ENCODE measurements at regions not wholly inside any gene's neighbourhood (a gene's known extent, or its start where the extent isn't known, plus 50 kb on each side); places are given as distances from the start of the nearest gene placed in this dataset.
"Not testable (repeated sequence)": the region's sequence is repeated elsewhere in the genome, so short reads cannot be mapped to it uniquely, and the experiment has no call there.

GRCh38 chr10:26377224-26377810 is 60.8 kb upstream of the APBB1IP start:
- TF ChIP-seq, protein P1, sequence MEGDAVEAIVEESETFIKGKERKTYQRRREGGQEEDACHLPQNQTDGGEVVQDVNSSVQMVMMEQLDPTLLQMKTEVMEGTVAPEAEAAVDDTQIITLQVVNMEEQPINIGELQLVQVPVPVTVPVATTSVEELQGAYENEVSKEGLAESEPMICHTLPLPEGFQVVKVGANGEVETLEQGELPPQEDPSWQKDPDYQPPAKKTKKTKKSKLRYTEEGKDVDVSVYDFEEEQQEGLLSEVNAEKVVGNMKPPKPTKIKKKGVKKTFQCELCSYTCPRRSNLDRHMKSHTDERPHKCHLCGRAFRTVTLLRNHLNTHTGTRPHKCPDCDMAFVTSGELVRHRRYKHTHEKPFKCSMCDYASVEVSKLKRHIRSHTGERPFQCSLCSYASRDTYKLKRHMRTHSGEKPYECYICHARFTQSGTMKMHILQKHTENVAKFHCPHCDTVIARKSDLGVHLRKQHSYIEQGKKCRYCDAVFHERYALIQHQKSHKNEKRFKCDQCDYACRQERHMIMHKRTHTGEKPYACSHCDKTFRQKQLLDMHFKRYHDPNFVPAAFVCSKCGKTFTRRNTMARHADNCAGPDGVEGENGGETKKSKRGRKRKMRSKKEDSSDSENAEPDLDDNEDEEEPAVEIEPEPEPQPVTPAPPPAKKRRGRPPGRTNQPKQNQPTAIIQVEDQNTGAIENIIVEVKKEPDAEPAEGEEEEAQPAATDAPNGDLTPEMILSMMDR (IDR thresholded peaks at IDR 0.05) = not testable (repeated sequence)
- not testable (repeated sequence) for TF ChIP-seq POLR2A (IDR thresholded peaks at IDR 0.05)
